Peyer's patch (tissue), 4 donors: ENCODE measurements at regions not wholly inside any gene's neighbourhood (a gene's known extent, or its start where the extent isn't known, plus 50 kb on each side); places are given as distances from the start of the nearest gene placed in this dataset.

Experiments
- DNase-seq, 3 donors: peaks; one replicate each; pipeline ENCODE4 v3.0.0-alpha.2; 2017 to 2019
- H3K27ac ChIP-seq, 4 donors: fragments of 200-600 bp; sonication (generic); one replicate each; pipeline ENCODE4 v1.5.1; 2016 to 2019
- H3K27me3 ChIP-seq, 2 donors: fragments of 200-600 bp; sonication (generic); one replicate each; pipeline ENCODE4 v1.5.1; 2019
- H3K36me3 ChIP-seq, 3 donors: fragments of 200-600 bp; sonication (generic); one replicate each; pipeline ENCODE4 v1.5.1; 2016 to 2019
- H3K4me1 ChIP-seq, 4 donors: fragments of 200-600 bp; sonication (generic); one replicate each; pipeline ENCODE4 v1.5.1; 2016 to 2019
- H3K4me3 ChIP-seq, 4 donors: fragments of 200-600 bp; sonication (generic); 1 replicate in 3 of 4; 2 replicates in 1 of 4; pipeline ENCODE4 v1.5.1; 2016 to 2019; ENCODE audit warnings: mild to moderate bottlenecking in 1 of 4
- H3K9me3 ChIP-seq, 4 donors: fragments of 200-600 bp; sonication (generic); one replicate each; pipeline ENCODE4 v1.5.1; 2016 to 2019; ENCODE audit warnings: mild to moderate bottlenecking in 1 of 4
- CTCF ChIP-seq, 6 experiments: fragments of 450-650 bp in 4 of 6; fragments of 200-600 bp in 2 of 6; sonication (generic) in 1 of 6; IDR thresholded peaks; one replicate each; pipeline ENCODE4 v1.5.1; 2017 to 2019; ENCODE audit warnings: antibody characterized with exemption in 6 of 6, mild to moderate bottlenecking in 3 of 6, moderate library complexity in 1 of 6
- POLR2A ChIP-seq, 2 donors: fragments of 450-650 bp; IDR thresholded peaks; one replicate each; pipeline ENCODE4 v1.5.1; 2017; ENCODE audit warnings: antibody characterized with exemption in 2 of 2, mild to moderate bottlenecking in 2 of 2, moderate library complexity in 2 of 2

GRCh38 chr21:19440792-19441655 is 1037.4 kb upstream of the TMPRSS15 start:
- H3K9me3 ChIP-seq: peaks cover 0 to 6% (median 0%) of the 10 kb centered on the region in 4 donors
- H3K36me3 ChIP-seq: no peaks in the 10 kb centered on the region
- no peak overlapping the region for H3K27ac ChIP-seq
- no peak for DNase-seq
- no peaks in the 10 kb centered on the region for H3K27me3 ChIP-seq
- no peak overlapping the region for H3K4me3 ChIP-seq
- H3K4me1 ChIP-seq: no peaks in the 10 kb centered on the region
- no peak for TF ChIP-seq CTCF (IDR thresholded peaks at IDR 0.05)
- TF ChIP-seq POLR2A (IDR thresholded peaks at IDR 0.05): no peak

GRCh38 chr21:19458295-19458694 is 1054.7 kb upstream of the TMPRSS15 start:
- no peak for TF ChIP-seq CTCF (IDR thresholded peaks at IDR 0.05)
- no peak for TF ChIP-seq POLR2A (IDR thresholded peaks at IDR 0.05)
- no peak overlapping the region for H3K4me3 ChIP-seq
- no peak overlapping the region for H3K27ac ChIP-seq
- no peaks in the 10 kb centered on the region for H3K9me3 ChIP-seq
- no peaks in the 10 kb centered on the region for H3K36me3 ChIP-seq
- no peaks in the 10 kb centered on the region for H3K4me1 ChIP-seq
- no peak for DNase-seq
- H3K27me3 ChIP-seq: no peaks in the 10 kb centered on the region

GRCh38 chr21:19461481-19462205 is 1058.1 kb upstream of the TMPRSS15 start:
- no peak overlapping the region for H3K4me3 ChIP-seq
- H3K4me1 ChIP-seq: no peaks in the 10 kb centered on the region
- DNase-seq: no peak
- H3K9me3 ChIP-seq: no peaks in the 10 kb centered on the region
- TF ChIP-seq CTCF (IDR thresholded peaks at IDR 0.05) (no peak), POLR2A (IDR thresholded peaks at IDR 0.05) (no peak)
- H3K27ac ChIP-seq: no peak overlapping the region
- H3K36me3 ChIP-seq: no peaks in the 10 kb centered on the region
- no peaks in the 10 kb centered on the region for H3K27me3 ChIP-seq

- no peaks in the 10 kb centered on the region for H3K27me3 ChIP-seq
- no peaks in the 10 kb centered on the region for H3K36me3 ChIP-seq
- TF ChIP-seq POLR2A (IDR thresholded peaks at IDR 0.05) (no peak), CTCF (IDR thresholded peaks at IDR 0.05) (no peak)
- H3K9me3 ChIP-seq: peaks cover 0 to 3% (median 0%) of the 10 kb centered on the region in 4 donors
- H3K4me1 ChIP-seq: no peaks in the 10 kb centered on the region
- no peak overlapping the region for H3K27ac ChIP-seq
- no peak overlapping the region for H3K4me3 ChIP-seq
- DNase-seq: no peak
Measured at GRCh38 chr21:19463966-19464365, 1060.4 kb upstream of the TMPRSS15 start.

GRCh38 chr21:19468991-19469715 is 1065.6 kb upstream of the TMPRSS15 start:
- TF ChIP-seq CTCF (IDR thresholded peaks at IDR 0.05) (no peak), POLR2A (IDR thresholded peaks at IDR 0.05) (no peak)
- Histone ChIP-seq H3K27me3 (no peaks in the 10 kb centered on the region), H3K4me3 (no peak overlapping the region), H3K4me1 (no peaks in the 10 kb centered on the region), H3K27ac (no peak overlapping the region), H3K36me3 (no peaks in the 10 kb centered on the region), H3K9me3 (peaks cover 0 to 3% (median 0%) of the 10 kb centered on the region in 4 donors)
- DNase-seq: no peak
